Left lung (tissue), 4 donors: ENCODE measurements at regions not wholly inside any gene's neighbourhood (a gene's known extent, or its start where the extent isn't known, plus 50 kb on each side); places are given as distances from the start of the nearest gene placed in this dataset.

ENCODE experiments used
- ATAC-seq: fragments of 200-7000 bp; cut with Tn5 transposase; one replicate; pipeline ENCODE4 v1.9.1; 2020; ENCODE audit warnings: moderate library complexity
- DNase-seq, 4 donors: peaks; one replicate each; pipeline ENCODE4 v3.0.0-alpha.2; 2013 to 2020
- H3K27ac ChIP-seq, 2 donors: fragments of 200-600 bp; sonication (generic) in 1 of 2; one replicate each; pipeline versions ENCODE4 v1.5.0 to v1.8.0; 2020 to 2021
- H3K27me3 ChIP-seq, 2 donors: fragments of 200-600 bp; sonication (generic) in 1 of 2; one replicate each; pipeline versions ENCODE4 v1.5.0 to v1.8.0; 2020 to 2021
- H3K36me3 ChIP-seq, 2 donors: fragments of 200-600 bp; sonication (generic) in 1 of 2; one replicate each; pipeline versions ENCODE4 v1.5.0 to v1.8.0; 2020 to 2021
- H3K4me1 ChIP-seq, 2 donors: fragments of 200-600 bp; one replicate each; pipeline ENCODE4 v1.8.0; 2021
- H3K4me3 ChIP-seq, 2 donors: fragments of 200-600 bp; sonication (generic) in 1 of 2; one replicate each; pipeline versions ENCODE4 v1.5.0 to v1.8.0; 2020 to 2021; ENCODE audit warnings: mild to moderate bottlenecking in 1 of 2
- H3K9me3 ChIP-seq, 2 donors: fragments of 200-600 bp; sonication (generic) in 1 of 2; one replicate each; pipeline versions ENCODE4 v1.5.0 to v1.8.0; 2020 to 2021
- intact Hi-C, 2 donors: fragments of 100-400 bp; cut with DNase I; formaldehyde crosslinking; loops; one replicate each; pipeline versions ENCODE4 v1.11.2 to v1.14.2; 2022
- TF ChIP-seq, protein P1 (sequence below), 2 donors: fragments of 200-600 bp; sonication (generic) in 1 of 2; IDR thresholded peaks; one replicate each; pipeline versions ENCODE4 v1.5.0 to v1.8.0; 2021; ENCODE audit warnings: antibody characterized with exemption in 2 of 2
- donor health status: DM: no; HTN: yes; CAD: no.
- donor health status: DM: no; HTN: no; CAD: no.

DNA sequence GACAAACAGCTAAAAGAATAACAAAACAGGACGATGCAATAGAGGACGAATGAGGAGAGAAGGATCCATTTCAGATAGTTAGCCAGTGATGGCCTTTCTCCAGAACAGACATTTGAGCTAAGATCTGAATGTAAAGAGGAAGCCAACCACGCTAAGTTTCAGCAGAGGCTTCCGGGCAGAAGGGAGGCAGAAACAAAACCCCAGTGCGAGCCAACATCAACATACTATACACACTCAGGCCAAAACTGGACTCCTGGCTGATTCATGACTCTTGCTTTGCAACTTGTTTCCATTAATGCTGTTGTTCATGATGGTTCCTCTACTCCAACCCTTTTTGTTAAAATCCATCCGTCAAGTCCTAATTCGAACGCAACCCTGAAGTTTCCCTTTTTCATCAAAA is 730.3 kb downstream of the TRIML1 start:
- DNase-seq (no peak), ATAC-seq (no peak)
- intact Hi-C loops, result no loop called here
- TF ChIP-seq, protein P1, sequence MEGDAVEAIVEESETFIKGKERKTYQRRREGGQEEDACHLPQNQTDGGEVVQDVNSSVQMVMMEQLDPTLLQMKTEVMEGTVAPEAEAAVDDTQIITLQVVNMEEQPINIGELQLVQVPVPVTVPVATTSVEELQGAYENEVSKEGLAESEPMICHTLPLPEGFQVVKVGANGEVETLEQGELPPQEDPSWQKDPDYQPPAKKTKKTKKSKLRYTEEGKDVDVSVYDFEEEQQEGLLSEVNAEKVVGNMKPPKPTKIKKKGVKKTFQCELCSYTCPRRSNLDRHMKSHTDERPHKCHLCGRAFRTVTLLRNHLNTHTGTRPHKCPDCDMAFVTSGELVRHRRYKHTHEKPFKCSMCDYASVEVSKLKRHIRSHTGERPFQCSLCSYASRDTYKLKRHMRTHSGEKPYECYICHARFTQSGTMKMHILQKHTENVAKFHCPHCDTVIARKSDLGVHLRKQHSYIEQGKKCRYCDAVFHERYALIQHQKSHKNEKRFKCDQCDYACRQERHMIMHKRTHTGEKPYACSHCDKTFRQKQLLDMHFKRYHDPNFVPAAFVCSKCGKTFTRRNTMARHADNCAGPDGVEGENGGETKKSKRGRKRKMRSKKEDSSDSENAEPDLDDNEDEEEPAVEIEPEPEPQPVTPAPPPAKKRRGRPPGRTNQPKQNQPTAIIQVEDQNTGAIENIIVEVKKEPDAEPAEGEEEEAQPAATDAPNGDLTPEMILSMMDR (IDR thresholded peaks at IDR 0.05), result no peak
- Histone ChIP-seq H3K36me3 (no peaks in the 10 kb centered on the region), H3K27ac (no peak overlapping the region), H3K4me3 (no peak overlapping the region), H3K4me1 (no peaks in the 10 kb centered on the region), H3K27me3 (no peaks in the 10 kb centered on the region), H3K9me3 (peaks cover 0 to 3% of the 10 kb centered on the region in 2 donors)

GRCh38 chr4:188872809-188873208 is 733.6 kb downstream of the TRIML1 start:
- DNase-seq, result peak in 1 of 4 donors; percentile 36
- Histone ChIP-seq H3K9me3 (peaks cover 0 to 3% of the 10 kb centered on the region in 2 donors), H3K36me3 (no peaks in the 10 kb centered on the region), H3K4me3 (no peak overlapping the region), H3K27me3 (no peaks in the 10 kb centered on the region), H3K4me1 (no peaks in the 10 kb centered on the region), H3K27ac (no peak overlapping the region)
- intact Hi-C loops, result no loop called here
- TF ChIP-seq, protein P1 (IDR thresholded peaks at IDR 0.05), result no peak
- ATAC-seq, result no peak

DNA sequence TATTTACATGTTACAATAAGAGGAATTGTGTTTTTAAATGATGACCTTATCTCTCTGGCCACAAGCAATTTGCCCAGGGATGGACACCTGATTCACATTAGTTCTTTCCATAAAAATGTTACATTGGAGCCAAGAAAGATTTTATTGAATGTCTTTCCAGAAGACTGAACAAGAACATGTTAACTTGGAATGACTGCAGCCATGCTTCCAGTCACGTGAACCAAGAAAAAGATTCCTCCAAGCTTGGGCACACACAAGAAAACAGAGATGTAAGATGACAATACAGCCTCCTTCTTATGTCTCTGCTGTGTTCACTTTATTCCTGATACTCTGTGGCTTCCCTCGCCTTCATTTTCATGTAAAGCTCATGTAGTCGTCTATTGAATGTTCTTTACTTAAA is 737.6 kb downstream of the TRIML1 start:
- ATAC-seq, result no peak
- TF ChIP-seq, protein P1 (IDR thresholded peaks at IDR 0.05), result no peak
- Histone ChIP-seq H3K36me3 (no peaks in the 10 kb centered on the region), H3K27ac (no peak overlapping the region), H3K27me3 (no peaks in the 10 kb centered on the region), H3K4me3 (no peak overlapping the region), H3K9me3 (peaks cover 0 to 3% of the 10 kb centered on the region in 2 donors), H3K4me1 (no peaks in the 10 kb centered on the region)
- DNase-seq, result no peak
- intact Hi-C loops, result no loop called here

- intact Hi-C loops, result no loop called here
- Histone ChIP-seq H3K4me3 (no peak overlapping the region), H3K9me3 (no peaks in the 10 kb centered on the region), H3K27ac (no peak overlapping the region), H3K27me3 (no peaks in the 10 kb centered on the region), H3K4me1 (no peaks in the 10 kb centered on the region), H3K36me3 (no peaks in the 10 kb centered on the region)
- DNase-seq (no peak), ATAC-seq (no peak)
- TF ChIP-seq, protein P1 (IDR thresholded peaks at IDR 0.05), result no peak
These were observed 740.4 kb downstream of the TRIML1 start for GRCh38 chr4:188879598-188879997.

DNA sequence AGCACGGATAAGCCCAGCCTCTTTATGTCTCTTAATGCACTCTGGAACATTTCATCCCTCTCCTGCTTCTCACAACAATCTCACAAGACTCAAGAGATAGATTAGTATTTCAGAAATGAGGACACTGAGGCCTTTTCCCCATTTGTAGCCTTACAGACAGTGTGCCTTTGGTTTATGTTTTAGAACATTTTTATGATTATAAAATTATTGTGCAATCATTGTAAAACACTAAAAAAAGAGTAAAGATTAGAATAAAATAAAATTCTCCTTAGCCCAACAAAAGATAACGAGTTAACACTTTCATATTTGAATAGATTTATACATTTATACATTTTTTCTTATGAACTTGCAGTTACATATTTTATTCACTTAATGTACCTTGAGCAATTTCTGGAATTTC is 748.7 kb downstream of the TRIML1 start:
- Histone ChIP-seq H3K4me3 (no peak overlapping the region), H3K27ac (no peak overlapping the region), H3K27me3 (no peaks in the 10 kb centered on the region), H3K36me3 (no peaks in the 10 kb centered on the region), H3K4me1 (no peaks in the 10 kb centered on the region), H3K9me3 (peaks cover 0 to 6% of the 10 kb centered on the region in 2 donors)
- no peak for ATAC-seq
- DNase-seq, result no peak
- TF ChIP-seq, protein P1 (IDR thresholded peaks at IDR 0.05), result no peak
- intact Hi-C loops, result no loop called here
